ENCODE measurements at regions not wholly inside any gene's neighbourhood (a gene's known extent, or its start where the extent isn't known, plus 50 kb on each side); places are given as distances from the start of the nearest gene placed in this dataset.

GRCh38 chr10:8294779-8295178 lies 240.3 kb downstream of the GATA3 start:
- no peak overlapping the region for H2AFZ ChIP-seq (ENCODE audit: low read depth, low read length)
- H3K9me1 ChIP-seq (replicated peaks; ENCODE audit: control insufficient read depth, extremely low read depth, insufficient read depth, low read length), result no peaks in the 10 kb centered on the region
- TF ChIP-seq JUN (IDR thresholded peaks at IDR 0.05; ENCODE audit: borderline replicate concordance, insufficient read depth, insufficient read length, low read depth) (no peak), MYC (IDR thresholded peaks at IDR 0.05; ENCODE audit: low read depth, low read length) (no peak), CTCF (IDR thresholded peaks at IDR 0.05; ENCODE audit: extremely low read depth in 1 of 2, insufficient read depth in 1 of 2, low read depth in 1 of 2, low read length in 2 of 2) (no peak), POLR2AphosphoS5 (IDR thresholded peaks at IDR 0.05; ENCODE audit: insufficient read depth, low read depth, low read length) (no peak), EZH2 (IDR thresholded peaks at IDR 0.05; ENCODE audit: borderline replicate concordance, low read depth, low read length, severe bottlenecking) (no peak), FOS (IDR thresholded peaks at IDR 0.05; ENCODE audit: borderline replicate concordance, insufficient read depth, low read length) (no peak)
- DNase-seq (ENCODE audit: low read depth, low spot score), result no peak
- H3K79me2 ChIP-seq (ENCODE audit: control insufficient read depth, insufficient read depth, low read length), result no peaks in the 10 kb centered on the region
- no peaks in the 10 kb centered on the region for H3K36me3 ChIP-seq (ENCODE audit: control insufficient read depth in 2 of 2, extremely low read depth in 1 of 2, insufficient read depth in 2 of 2, low read length in 2 of 2)
- H3K4me3 ChIP-seq (replicated peaks in 1 of 3; ENCODE audit: insufficient read depth in 1 of 3, low read depth in 1 of 3, low read length in 3 of 3), result no peak overlapping the region
- no peak overlapping the region for H3K27ac ChIP-seq (ENCODE audit: insufficient read depth, low read depth, low read length)
- CTCF ChIA-PET, result no interaction called here
- dilution Hi-C loops (cut with MboI; ENCODE audit: extremely low pct_ligation_motif_present, low sequenced_read_pairs), result no loop called here
- no peaks in the 10 kb centered on the region for H4K20me1 ChIP-seq (replicated peaks; ENCODE audit: control insufficient read depth, extremely low read depth, insufficient read depth, low read length)
- peaks cover 0 to 2% of the 10 kb centered on the region in 2 experiments for H3K27me3 ChIP-seq (ENCODE audit: control insufficient read depth in 2 of 2, insufficient read depth in 2 of 2, low read length in 2 of 2)
- no peak overlapping the region for H3K9ac ChIP-seq (replicated peaks; ENCODE audit: extremely low read depth, insufficient read depth, low read length)
- no peak overlapping the region for H3K4me2 ChIP-seq (ENCODE audit: insufficient read depth, low read length)
- no TSS peak for BruUV-seq (replicated peaks)
- H3K4me1 ChIP-seq (ENCODE audit: control insufficient read depth, extremely low read depth, insufficient read depth, low read length), result no peaks in the 10 kb centered on the region
- intact Hi-C loops (cut with micrococcal nuclease), result no loop called here
- no peaks in the 10 kb centered on the region for H3K9me3 ChIP-seq (replicated peaks; ENCODE audit: control insufficient read depth, insufficient read depth, low read length)
- FAIRE-seq, result no peak
- POLR2A ChIA-PET, result no interaction called here

DNA sequence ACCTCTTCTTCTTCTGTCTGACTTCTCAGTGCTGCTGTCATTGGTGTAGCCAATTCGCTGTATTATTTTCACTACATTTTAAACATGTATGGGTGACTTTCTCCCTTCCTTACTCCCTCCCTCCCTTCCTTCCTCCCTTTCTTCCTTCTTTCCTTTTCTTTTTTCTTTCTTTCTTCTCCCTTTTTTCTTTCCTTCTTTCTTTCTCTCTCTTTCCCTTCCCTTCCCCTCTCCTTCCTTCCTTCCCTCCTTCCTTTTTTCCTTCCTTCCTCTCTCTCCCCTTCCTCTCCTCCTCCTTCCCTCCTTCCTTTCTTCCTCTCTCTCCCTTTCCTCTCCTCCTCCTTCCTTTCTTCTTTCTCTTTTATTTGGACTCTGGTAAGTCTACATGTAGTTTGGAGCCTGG lies 240.8 kb downstream of the GATA3 start:
- Histone ChIP-seq H4K20me1 (replicated peaks; ENCODE audit: control insufficient read depth, extremely low read depth, insufficient read depth, low read length) (no peaks in the 10 kb centered on the region), H3K4me2 (ENCODE audit: insufficient read depth, low read length) (no peak overlapping the region), H3K27me3 (ENCODE audit: control insufficient read depth in 2 of 2, insufficient read depth in 2 of 2, low read length in 2 of 2) (peaks cover 0 to 2% of the 10 kb centered on the region in 2 experiments), H3K79me2 (ENCODE audit: control insufficient read depth, insufficient read depth, low read length) (no peaks in the 10 kb centered on the region), H3K9me3 (replicated peaks; ENCODE audit: control insufficient read depth, insufficient read depth, low read length) (no peaks in the 10 kb centered on the region), H3K4me3 (replicated peaks in 1 of 3; ENCODE audit: insufficient read depth in 1 of 3, low read depth in 1 of 3, low read length in 3 of 3) (no peak overlapping the region), H3K9me1 (replicated peaks; ENCODE audit: control insufficient read depth, extremely low read depth, insufficient read depth, low read length) (no peaks in the 10 kb centered on the region), H3K36me3 (ENCODE audit: control insufficient read depth in 2 of 2, extremely low read depth in 1 of 2, insufficient read depth in 2 of 2, low read length in 2 of 2) (no peaks in the 10 kb centered on the region), H3K9ac (replicated peaks; ENCODE audit: extremely low read depth, insufficient read depth, low read length) (no peak overlapping the region), H3K27ac (ENCODE audit: insufficient read depth, low read depth, low read length) (no peak overlapping the region), H2AFZ (ENCODE audit: low read depth, low read length) (no peak overlapping the region), H3K4me1 (ENCODE audit: control insufficient read depth, extremely low read depth, insufficient read depth, low read length) (no peaks in the 10 kb centered on the region)
- ChIA-PET POLR2A (no interaction called here), CTCF (no interaction called here)
- dilution Hi-C loops (cut with MboI; ENCODE audit: extremely low pct_ligation_motif_present, low sequenced_read_pairs) (no loop called here), intact Hi-C loops (cut with micrococcal nuclease) (no loop called here)
- BruUV-seq (replicated peaks), result no TSS peak
- TF ChIP-seq CTCF (IDR thresholded peaks at IDR 0.05; ENCODE audit: extremely low read depth in 1 of 2, insufficient read depth in 1 of 2, low read depth in 1 of 2, low read length in 2 of 2), result no peak
- FAIRE-seq (no peak), DNase-seq (ENCODE audit: low read depth, low spot score) (no peak)

Measured in endothelial cell of umbilical vein (primary cell).